SU-DHL-6 (cell line): ENCODE measurements at regions not wholly inside any gene's neighbourhood (a gene's known extent, or its start where the extent isn't known, plus 50 kb on each side); places are given as distances from the start of the nearest gene placed in this dataset.

ENCODE experiments used
- H2AFZ ChIP-seq: fragments of 200-600 bp; sonication (generic); 2 replicates; pipeline ENCODE4 v1.6.1; 2014; ENCODE audit warnings: low read depth, mild to moderate bottlenecking, moderate library complexity, mixed read lengths, antibody characterized with exemption, low read length; ENCODE audit not compliant: severe bottlenecking
- H3F3A ChIP-seq: fragments of 200-600 bp; shearing (Covaris generic); 2 replicates; pipeline ENCODE4 v1.6.0; 2016; ENCODE audit warnings: antibody characterized with exemption, mild to moderate bottlenecking; ENCODE audit not compliant: insufficient read depth
- H3K27ac ChIP-seq: fragments of 200-600 bp; sonication (generic); 2 replicates; pipeline ENCODE4 v1.5.1; 2016; ENCODE audit warnings: low read depth, mild to moderate bottlenecking, low read length, moderate library complexity, mixed read lengths
- H3K27me3 ChIP-seq: fragments of 200-600 bp; sonication (generic), shearing (Covaris generic); 2 replicates; pipeline ENCODE4 v1.6.0; 2014; ENCODE audit warnings: mild to moderate bottlenecking, low read length
- H3K36me3 ChIP-seq: fragments of 200-600 bp; sonication (generic); 2 replicates; pipeline ENCODE4 v1.6.1; 2014; ENCODE audit warnings: mild to moderate bottlenecking, low read length, mixed read lengths
- H3K4me2 ChIP-seq: fragments of 300-600, 200-600 bp; shearing (Covaris generic), sonication (generic); 2 replicates; pipeline ENCODE4 v1.6.0; 2014; ENCODE audit warnings: low read length, low read depth, mild to moderate bottlenecking; ENCODE audit not compliant: poor library complexity, severe bottlenecking
- H3K4me3 ChIP-seq: fragments of 200-600 bp; sonication (generic); 2 replicates; pipeline ENCODE4 v1.5.1; 2014; ENCODE audit warnings: antibody characterized with exemption, low read length, mild to moderate bottlenecking, mixed read lengths; ENCODE audit not compliant: insufficient read depth, poor library complexity, severe bottlenecking
- H3K79me2 ChIP-seq: fragments of 200-600 bp; sonication (generic); 2 replicates; pipeline ENCODE4 v1.6.1; 2014; ENCODE audit warnings: mild to moderate bottlenecking, low read length, moderate library complexity; ENCODE audit not compliant: insufficient read depth
- H3K9ac ChIP-seq: fragments of 200-600 bp; sonication (generic); 2 replicates; pipeline ENCODE4 v1.7.0; 2014; ENCODE audit warnings: mild to moderate bottlenecking, low read length
- H3K9me2 ChIP-seq: fragments of 200-600 bp; sonication (generic); replicated peaks from 2 replicates; pipeline ENCODE4 v1.6.1; 2014; ENCODE audit warnings: low read length; ENCODE audit not compliant: insufficient read depth
- H3K9me3 ChIP-seq: fragments of 200-600 bp; sonication (generic); 2 replicates; pipeline ENCODE4 v1.6.1; 2014; ENCODE audit warnings: low read length, mixed read lengths; ENCODE audit not compliant: insufficient read depth
- H4K20me1 ChIP-seq: fragments of 200-600 bp; sonication (generic); 2 replicates; pipeline ENCODE4 v1.6.1; 2014; ENCODE audit warnings: low read depth, mild to moderate bottlenecking, antibody characterized with exemption, low read length, moderate library complexity, mixed read lengths
- EZH2phosphoT487 ChIP-seq: fragments of 200-600 bp; sonication (generic), shearing (Covaris generic); conservative IDR thresholded peaks from 2 replicates; pipeline ENCODE4 v1.6.1; 2018; ENCODE audit warnings: mild to moderate bottlenecking, antibody characterized with exemption, low read length, moderate library complexity, mixed read lengths
- TF ChIP-seq, protein P1 (sequence below): fragments of 200-600 bp; sonication (generic); IDR thresholded peaks from one replicate; pipeline ENCODE4 v1.5.1; 2017; ENCODE audit warnings: antibody characterized with exemption, mild to moderate bottlenecking, low read length, moderate library complexity; ENCODE audit not compliant: insufficient read depth, poor library complexity, severe bottlenecking

DNA sequence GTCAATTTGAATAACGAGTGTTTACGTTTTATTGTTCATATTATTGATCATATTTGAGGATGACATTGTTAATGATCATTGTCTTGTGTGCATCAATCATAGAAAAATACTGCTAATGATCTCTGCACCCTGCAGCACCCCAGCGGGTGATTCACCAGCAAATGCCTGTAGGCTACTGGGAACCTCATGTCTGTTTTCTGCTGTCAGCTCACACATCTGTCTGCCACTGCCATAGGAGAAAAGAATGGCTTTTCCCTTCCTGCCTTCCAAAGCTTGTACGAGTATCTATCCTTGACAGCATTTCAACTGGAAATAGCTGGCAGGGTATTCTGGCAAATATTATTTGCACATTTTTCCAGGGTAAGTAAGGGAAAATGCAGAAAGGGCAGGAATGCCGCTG, 272.1 kb upstream of the TRAM1L1 start:
- no peaks in the 10 kb centered on the region for H3K27me3 ChIP-seq

DNA sequence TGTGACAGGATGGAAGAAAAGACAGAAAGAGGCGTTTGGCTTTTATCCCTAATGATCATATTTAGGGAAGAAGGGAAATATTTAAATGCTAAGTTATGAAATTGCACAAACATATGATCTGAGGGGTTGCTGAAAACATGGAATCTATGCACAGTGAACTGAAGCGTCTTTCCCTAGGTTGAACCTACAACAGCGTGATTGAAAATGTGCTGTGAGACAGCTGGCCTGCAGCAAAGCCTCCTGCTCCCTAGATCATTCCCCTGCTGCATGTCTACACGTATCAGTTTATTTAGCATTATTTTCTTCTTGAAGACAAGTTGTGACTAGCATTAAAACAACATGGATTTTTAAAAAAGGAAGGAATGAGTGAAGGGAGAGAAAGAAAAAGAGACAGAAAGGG, 272.5 kb upstream of the TRAM1L1 start:
- Histone ChIP-seq H3F3A (no peaks in the 10 kb centered on the region), H2AFZ (no peak overlapping the region), H3K27me3 (no peaks in the 10 kb centered on the region), H3K4me3 (no peak overlapping the region), H4K20me1 (no peaks in the 10 kb centered on the region), H3K9me3 (no peaks in the 10 kb centered on the region), H3K79me2 (no peaks in the 10 kb centered on the region), H3K9ac (no peak overlapping the region), H3K36me3 (no peaks in the 10 kb centered on the region), H3K4me2 (no peak overlapping the region), H3K27ac (no peak overlapping the region), H3K9me2 (no peaks in the 10 kb centered on the region)
- TF ChIP-seq, protein P1, sequence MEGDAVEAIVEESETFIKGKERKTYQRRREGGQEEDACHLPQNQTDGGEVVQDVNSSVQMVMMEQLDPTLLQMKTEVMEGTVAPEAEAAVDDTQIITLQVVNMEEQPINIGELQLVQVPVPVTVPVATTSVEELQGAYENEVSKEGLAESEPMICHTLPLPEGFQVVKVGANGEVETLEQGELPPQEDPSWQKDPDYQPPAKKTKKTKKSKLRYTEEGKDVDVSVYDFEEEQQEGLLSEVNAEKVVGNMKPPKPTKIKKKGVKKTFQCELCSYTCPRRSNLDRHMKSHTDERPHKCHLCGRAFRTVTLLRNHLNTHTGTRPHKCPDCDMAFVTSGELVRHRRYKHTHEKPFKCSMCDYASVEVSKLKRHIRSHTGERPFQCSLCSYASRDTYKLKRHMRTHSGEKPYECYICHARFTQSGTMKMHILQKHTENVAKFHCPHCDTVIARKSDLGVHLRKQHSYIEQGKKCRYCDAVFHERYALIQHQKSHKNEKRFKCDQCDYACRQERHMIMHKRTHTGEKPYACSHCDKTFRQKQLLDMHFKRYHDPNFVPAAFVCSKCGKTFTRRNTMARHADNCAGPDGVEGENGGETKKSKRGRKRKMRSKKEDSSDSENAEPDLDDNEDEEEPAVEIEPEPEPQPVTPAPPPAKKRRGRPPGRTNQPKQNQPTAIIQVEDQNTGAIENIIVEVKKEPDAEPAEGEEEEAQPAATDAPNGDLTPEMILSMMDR, result no peak
- no peak for TF ChIP-seq EZH2phosphoT487

More for the DNA sequence above, 272.1 kb upstream of the TRAM1L1 start:
- Histone ChIP-seq H3K27ac (no peak overlapping the region), H3K9me3 (no peaks in the 10 kb centered on the region), H4K20me1 (no peaks in the 10 kb centered on the region), H3F3A (no peaks in the 10 kb centered on the region), H3K4me3 (no peak overlapping the region), H3K79me2 (no peaks in the 10 kb centered on the region), H2AFZ (no peak overlapping the region), H3K36me3 (no peaks in the 10 kb centered on the region), H3K9me2 (no peaks in the 10 kb centered on the region), H3K9ac (no peak overlapping the region), H3K4me2 (no peak overlapping the region)
- TF ChIP-seq EZH2phosphoT487, result no peak
- TF ChIP-seq, protein P1, result no peak

DNA sequence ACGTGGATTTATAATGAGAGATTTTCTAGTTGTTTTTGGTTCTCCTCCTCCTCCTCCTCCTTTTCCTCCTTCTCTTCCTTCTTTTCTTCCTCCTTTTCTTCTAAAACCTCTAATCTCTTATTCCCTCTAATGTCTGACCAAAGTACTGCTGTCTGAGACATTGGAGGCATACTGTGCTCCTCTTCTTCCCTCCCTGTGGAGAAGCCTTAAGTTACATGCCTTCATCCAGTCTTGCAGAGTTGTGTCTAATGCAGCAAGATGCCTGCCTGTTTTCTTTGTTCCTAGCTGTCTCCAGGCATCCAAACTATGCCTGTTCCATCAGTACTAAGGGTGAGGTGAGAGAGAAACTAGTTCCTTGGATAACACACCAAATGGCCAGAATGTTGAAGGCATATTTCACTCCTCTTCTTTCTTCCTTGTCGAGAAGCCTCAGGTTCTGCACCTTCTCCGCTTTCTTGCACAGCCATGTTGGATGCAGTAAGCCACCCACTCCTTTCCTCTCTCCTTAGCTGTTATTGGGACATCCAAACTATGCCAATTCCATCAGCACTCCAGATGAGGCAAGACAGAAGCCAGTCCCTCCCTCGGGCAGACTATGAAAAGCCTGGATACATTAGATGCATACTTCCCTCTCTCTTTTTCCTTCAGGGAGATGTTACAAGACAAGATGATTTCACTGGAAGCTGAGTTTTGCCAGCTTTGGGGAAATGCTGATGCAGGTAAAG, 285.7 kb upstream of the TRAM1L1 start:
- H3K4me3 ChIP-seq, result no peak overlapping the region
- H3K9me3 ChIP-seq, result no peaks in the 10 kb centered on the region
- no peak overlapping the region for H2AFZ ChIP-seq
- TF ChIP-seq EZH2phosphoT487, result no peak
- TF ChIP-seq, protein P1, result no peak
- H4K20me1 ChIP-seq, result no peaks in the 10 kb centered on the region
- H3K36me3 ChIP-seq, result no peaks in the 10 kb centered on the region
- no peak overlapping the region for H3K4me2 ChIP-seq
- H3K9ac ChIP-seq, result no peak overlapping the region
- no peaks in the 10 kb centered on the region for H3K79me2 ChIP-seq
- H3K27ac ChIP-seq, result no peak overlapping the region
- H3F3A ChIP-seq, result no peaks in the 10 kb centered on the region
- no peaks in the 10 kb centered on the region for H3K27me3 ChIP-seq
- no peaks in the 10 kb centered on the region for H3K9me2 ChIP-seq
